Fibroblast of lung (primary cell): ENCODE measurements at regions not wholly inside any gene's neighbourhood (a gene's known extent, or its start where the extent isn't known, plus 50 kb on each side); places are given as distances from the start of the nearest gene placed in this dataset.
"Not testable (repeated sequence)": the region's sequence is repeated elsewhere in the genome, so short reads cannot be mapped to it uniquely, and the experiment has no call there.

Experiments used
- DNase-seq, 2 donors: peaks; one replicate each; pipeline versions ENCODE4 v3.0.0 to v3.0.0-alpha.2; 2010; ENCODE audit warnings: low read depth in 2 of 2
- H2AFZ ChIP-seq: 2 replicates; pipeline ENCODE4 v1.5.1; 2012; ENCODE audit warnings: low read length, control low read depth, inconsistent platforms
- H3K27ac ChIP-seq: 2 replicates; pipeline ENCODE4 v1.5.1; 2011; ENCODE audit warnings: low read length, control low read depth; ENCODE audit not compliant: insufficient read depth
- H3K27me3 ChIP-seq: 2 replicates; pipeline ENCODE4 v1.5.1; 2011; ENCODE audit warnings: mild to moderate bottlenecking, low read length; ENCODE audit not compliant: control insufficient read depth, insufficient read depth
- H3K36me3 ChIP-seq: 2 replicates; pipeline ENCODE4 v1.5.1; 2011; ENCODE audit warnings: low read length; ENCODE audit not compliant: control insufficient read depth, insufficient read depth
- H3K4me1 ChIP-seq: 2 replicates; pipeline ENCODE4 v1.5.1; 2011; ENCODE audit warnings: low read length; ENCODE audit not compliant: control insufficient read depth, insufficient read depth; ENCODE audit errors: extremely low read depth
- H3K4me2 ChIP-seq: 2 replicates; pipeline ENCODE4 v1.5.1; 2011; ENCODE audit warnings: low read length, control low read depth; ENCODE audit not compliant: insufficient read depth; ENCODE audit errors: extremely low read depth
- H3K4me3 ChIP-seq, 4 experiments: fragments of 200-600 bp in 1 of 4; sonication (generic) in 1 of 4; replicated peaks in 1 of 4; 2 replicates each; pipeline ENCODE4 v1.5.1; 2011 to 2016; ENCODE audit warnings: low read length in 4 of 4, low read depth in 3 of 4, mild to moderate bottlenecking in 3 of 4, control low read depth in 2 of 4, inconsistent platforms in 1 of 4, mixed read lengths in 1 of 4; ENCODE audit not compliant: insufficient read depth in 1 of 4; ENCODE audit errors: control extremely low read depth in 1 of 4
- H3K79me2 ChIP-seq: 2 replicates; pipeline ENCODE4 v1.5.1; 2012; ENCODE audit warnings: mild to moderate bottlenecking, low read length, inconsistent platforms; ENCODE audit not compliant: control insufficient read depth, insufficient read depth
- H3K9ac ChIP-seq: 2 replicates; pipeline ENCODE4 v1.5.1; 2011; ENCODE audit warnings: mild to moderate bottlenecking, low read length, control low read depth; ENCODE audit not compliant: insufficient read depth
- H3K9me3 ChIP-seq: 2 replicates; pipeline ENCODE4 v1.5.1; 2012; ENCODE audit warnings: low read depth, low read length; ENCODE audit not compliant: control insufficient read depth, insufficient read depth
- H4K20me1 ChIP-seq: 2 replicates; pipeline ENCODE4 v1.5.1; 2011; ENCODE audit warnings: low read length; ENCODE audit not compliant: control insufficient read depth, insufficient read depth; ENCODE audit errors: extremely low read depth
- EZH2 ChIP-seq: IDR thresholded peaks from 2 replicates; pipeline ENCODE4 v1.5.1; 2012; ENCODE audit warnings: low read length, control low read depth, mild to moderate bottlenecking; ENCODE audit errors: missing control alignments
- TF ChIP-seq, protein P1 (sequence below), 2 donors: IDR thresholded peaks in 1 of 2; conservative IDR thresholded peaks in 1 of 2; 1 replicate in 1 of 2; 2 replicates in 1 of 2; pipeline ENCODE4 v1.5.1; 2011 to 2012; ENCODE audit warnings: low read length in 2 of 2, control low read depth in 1 of 2, inconsistent platforms in 1 of 2, low read depth in 1 of 2, mild to moderate bottlenecking in 1 of 2

DNA sequence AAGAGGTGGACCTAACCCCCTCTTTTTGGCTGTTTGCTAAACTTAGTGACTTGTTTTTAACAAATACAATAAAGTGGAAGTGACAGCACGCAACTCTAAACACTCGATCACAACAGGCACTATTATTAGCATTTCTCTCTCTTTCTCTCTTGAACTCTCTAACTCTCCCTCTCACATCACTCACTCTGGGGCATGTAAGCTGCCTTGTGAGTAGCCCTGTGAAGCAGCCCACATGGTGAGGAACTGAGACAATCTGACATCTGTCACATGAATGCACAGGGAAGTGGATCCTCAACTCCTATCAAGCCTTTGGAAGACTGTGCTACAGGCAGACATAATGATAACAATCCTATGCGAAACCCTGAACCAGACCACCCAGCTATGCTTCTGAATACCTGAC, 609.0 kb upstream of the CNTN5 start:
- TF ChIP-seq, protein P1, sequence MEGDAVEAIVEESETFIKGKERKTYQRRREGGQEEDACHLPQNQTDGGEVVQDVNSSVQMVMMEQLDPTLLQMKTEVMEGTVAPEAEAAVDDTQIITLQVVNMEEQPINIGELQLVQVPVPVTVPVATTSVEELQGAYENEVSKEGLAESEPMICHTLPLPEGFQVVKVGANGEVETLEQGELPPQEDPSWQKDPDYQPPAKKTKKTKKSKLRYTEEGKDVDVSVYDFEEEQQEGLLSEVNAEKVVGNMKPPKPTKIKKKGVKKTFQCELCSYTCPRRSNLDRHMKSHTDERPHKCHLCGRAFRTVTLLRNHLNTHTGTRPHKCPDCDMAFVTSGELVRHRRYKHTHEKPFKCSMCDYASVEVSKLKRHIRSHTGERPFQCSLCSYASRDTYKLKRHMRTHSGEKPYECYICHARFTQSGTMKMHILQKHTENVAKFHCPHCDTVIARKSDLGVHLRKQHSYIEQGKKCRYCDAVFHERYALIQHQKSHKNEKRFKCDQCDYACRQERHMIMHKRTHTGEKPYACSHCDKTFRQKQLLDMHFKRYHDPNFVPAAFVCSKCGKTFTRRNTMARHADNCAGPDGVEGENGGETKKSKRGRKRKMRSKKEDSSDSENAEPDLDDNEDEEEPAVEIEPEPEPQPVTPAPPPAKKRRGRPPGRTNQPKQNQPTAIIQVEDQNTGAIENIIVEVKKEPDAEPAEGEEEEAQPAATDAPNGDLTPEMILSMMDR (conservative IDR thresholded peaks at IDR 0.05 in 1 of 2, IDR thresholded peaks at IDR 0.05 in 1 of 2; ENCODE audit: low read depth in 1 of 2, low read length in 2 of 2): no peak
- no peak for TF ChIP-seq EZH2
- Histone ChIP-seq H3K27me3 (no peaks in the 10 kb centered on the region), H3K4me1 (no peaks in the 10 kb centered on the region), H3K9me3 (no peaks in the 10 kb centered on the region), H4K20me1 (no peaks in the 10 kb centered on the region), H3K4me2 (no peak overlapping the region), H3K36me3 (no peaks in the 10 kb centered on the region), H2AFZ (no peak overlapping the region), H3K4me3 (no peak overlapping the region), H3K79me2 (no peaks in the 10 kb centered on the region), H3K9ac (no peak overlapping the region), H3K27ac (no peak overlapping the region)
- DNase-seq: no peak

- Histone ChIP-seq H3K27ac (no peak overlapping the region), H3K36me3 (no peaks in the 10 kb centered on the region), H3K9me3 (no peaks in the 10 kb centered on the region), H3K4me1 (no peaks in the 10 kb centered on the region), H4K20me1 (no peaks in the 10 kb centered on the region), H2AFZ (no peak overlapping the region), H3K79me2 (no peaks in the 10 kb centered on the region), H3K4me2 (no peak overlapping the region), H3K4me3 (no peak overlapping the region), H3K9ac (no peak overlapping the region), H3K27me3 (no peaks in the 10 kb centered on the region)
- no peak for DNase-seq
- TF ChIP-seq, protein P1 (conservative IDR thresholded peaks at IDR 0.05 in 1 of 2, IDR thresholded peaks at IDR 0.05 in 1 of 2; ENCODE audit: low read depth in 1 of 2, low read length in 2 of 2): no peak
- no peak for TF ChIP-seq EZH2
These were observed 603.4 kb upstream of the CNTN5 start for GRCh38 chr11:98417256-98417755.

DNA sequence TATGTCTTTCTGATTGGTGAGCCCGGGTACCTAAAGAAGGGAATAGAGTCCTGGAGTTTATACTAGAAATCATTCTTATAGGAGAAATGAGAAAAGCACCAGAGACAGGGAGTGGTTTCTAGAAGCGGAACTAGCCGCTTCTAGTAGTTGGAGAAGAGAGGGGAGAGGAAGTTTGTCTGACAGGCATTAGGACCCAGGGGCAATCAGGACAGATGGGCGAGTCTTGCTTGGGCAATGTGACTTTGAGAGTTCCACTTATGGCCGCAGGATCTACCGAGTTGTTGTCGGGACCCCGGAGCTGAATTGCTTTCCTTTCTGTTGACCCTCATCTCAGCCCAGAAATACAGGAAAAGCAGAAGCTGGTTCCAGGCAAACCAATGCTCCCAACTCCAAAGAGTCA, 596.8 kb upstream of the CNTN5 start:
- DNase-seq: no peak
- Histone ChIP-seq H3K27ac (no peak overlapping the region), H3K27me3 (no peaks in the 10 kb centered on the region), H3K9me3 (no peaks in the 10 kb centered on the region), H2AFZ (no peak overlapping the region), H3K4me1 (no peaks in the 10 kb centered on the region), H3K9ac (no peak overlapping the region), H3K4me2 (no peak overlapping the region), H3K36me3 (no peaks in the 10 kb centered on the region), H3K79me2 (no peaks in the 10 kb centered on the region), H3K4me3 (no peak overlapping the region), H4K20me1 (no peaks in the 10 kb centered on the region)
- no peak for TF ChIP-seq EZH2
- TF ChIP-seq, protein P1 (conservative IDR thresholded peaks at IDR 0.05 in 1 of 2, IDR thresholded peaks at IDR 0.05 in 1 of 2; ENCODE audit: low read depth in 1 of 2, low read length in 2 of 2): no peak

DNA sequence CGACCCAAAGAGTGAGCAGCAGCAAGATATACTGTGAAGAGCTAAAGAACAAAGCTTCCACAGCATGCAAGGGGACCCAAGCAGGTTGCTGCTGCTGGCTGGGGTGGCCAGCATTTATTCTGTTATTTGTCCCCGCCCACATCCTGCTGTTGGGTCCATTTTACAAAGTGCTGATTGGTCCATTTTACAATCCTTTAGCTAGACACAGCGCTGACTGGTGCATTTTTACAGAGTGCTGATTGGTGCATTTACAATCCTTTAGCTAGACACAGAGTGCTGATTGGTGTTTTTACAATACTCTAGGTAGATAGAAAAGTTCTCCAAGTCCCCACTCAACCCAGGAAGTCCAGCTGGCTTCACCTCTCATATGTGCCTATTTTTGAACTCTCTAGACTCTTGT, 596.0 kb upstream of the CNTN5 start:
- not testable (repeated sequence) for H3K27me3 ChIP-seq, H3K4me2 ChIP-seq, DNase-seq, H3K36me3 ChIP-seq, H3K9ac ChIP-seq, H3K79me2 ChIP-seq, H3K4me3 ChIP-seq, H3K27ac ChIP-seq, H2AFZ ChIP-seq, H3K4me1 ChIP-seq, H3K9me3 ChIP-seq, H4K20me1 ChIP-seq
